ENCODE measurements at regions not wholly inside any gene's neighbourhood (a gene's known extent, or its start where the extent isn't known, plus 50 kb on each side); places are given as distances from the start of the nearest gene placed in this dataset.
"Not testable (repeated sequence)": the region's sequence is repeated elsewhere in the genome, so short reads cannot be mapped to it uniquely, and the experiment has no call there.

GRCh38 chr17:27066315-27066714 lies 227.6 kb upstream of the WSB1 start:
- no peak for DNase-seq

- no peak for DNase-seq
Observed at GRCh38 chr17:27069842-27070508, 223.9 kb upstream of the WSB1 start.

- no peak for DNase-seq
Observed at GRCh38 chr17:27070836-27071235, 223.1 kb upstream of the WSB1 start.

GRCh38 chr17:27072885-27073284 lies 221.0 kb upstream of the WSB1 start:
- DNase-seq: no peak

DNA sequence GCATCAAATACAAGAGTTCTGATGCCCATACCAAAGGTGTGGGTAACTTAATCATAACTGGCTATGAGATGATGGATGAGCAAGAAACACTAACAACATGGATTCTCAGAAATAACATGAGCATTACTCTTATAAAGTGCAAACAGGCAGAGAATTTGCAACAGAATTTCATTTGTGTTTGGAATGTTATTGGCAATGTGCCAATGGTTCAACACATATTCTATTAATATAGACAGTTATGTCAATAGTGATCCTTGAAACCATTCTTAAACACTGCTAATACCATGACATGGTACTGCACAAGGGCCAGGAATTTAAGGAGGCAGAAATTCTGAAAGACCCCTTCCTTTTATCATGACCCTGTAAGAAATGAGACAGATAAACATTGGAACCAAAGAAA lies 217.1 kb upstream of the WSB1 start:
- no peak for DNase-seq

DNA sequence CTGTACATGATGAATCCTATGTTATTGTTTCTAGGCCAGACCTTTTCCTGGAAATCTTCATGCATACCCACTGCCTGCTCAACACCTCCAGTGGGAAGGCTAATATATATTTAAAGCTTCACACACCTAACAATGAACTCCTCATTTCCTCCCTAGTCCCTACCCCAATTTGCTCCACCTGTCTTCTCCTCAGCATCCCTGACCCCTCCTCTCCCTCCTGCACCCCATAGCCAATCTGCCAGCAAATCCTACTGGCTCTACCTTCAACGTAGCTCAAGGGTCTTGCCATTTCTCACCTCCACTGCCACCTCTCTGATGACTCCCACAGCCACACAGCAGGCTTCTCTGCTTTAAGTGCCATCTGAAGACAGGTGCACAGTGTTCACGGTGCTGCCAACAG lies 215.6 kb upstream of the WSB1 start:
- no peak for DNase-seq

- no peak for DNase-seq
Observed at GRCh38 chr17:27079660-27080059, 214.3 kb upstream of the WSB1 start.

DNA sequence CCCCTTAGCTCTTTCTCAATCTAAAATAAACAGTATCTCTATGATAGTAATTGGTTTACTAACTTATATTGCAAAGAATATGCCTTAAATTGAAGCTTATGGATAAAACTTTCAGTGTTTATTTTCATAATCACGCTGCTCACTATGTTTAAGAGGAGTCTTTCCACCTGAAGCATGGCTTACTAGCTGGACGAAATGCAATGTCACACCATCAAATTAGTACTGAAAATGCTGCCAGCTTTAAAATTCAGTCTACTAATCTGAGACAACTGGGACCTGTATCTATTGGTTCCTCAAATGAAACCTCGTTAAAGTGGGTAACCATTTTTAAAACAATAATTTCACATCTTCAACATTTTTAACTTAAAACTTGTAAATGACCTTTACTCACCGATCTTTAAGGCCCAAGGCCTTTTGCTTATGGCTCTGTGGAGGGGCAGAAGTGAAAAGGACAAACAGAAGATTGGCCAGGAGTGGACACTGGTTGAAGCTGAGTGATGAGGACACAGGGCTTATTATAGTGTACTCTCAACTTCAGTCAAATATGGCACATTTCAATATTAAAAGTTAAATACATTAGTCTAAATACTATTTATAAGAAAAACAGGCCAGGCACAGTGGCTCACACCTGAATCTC lies 212.8 kb upstream of the WSB1 start:
- no peak for DNase-seq

DNA sequence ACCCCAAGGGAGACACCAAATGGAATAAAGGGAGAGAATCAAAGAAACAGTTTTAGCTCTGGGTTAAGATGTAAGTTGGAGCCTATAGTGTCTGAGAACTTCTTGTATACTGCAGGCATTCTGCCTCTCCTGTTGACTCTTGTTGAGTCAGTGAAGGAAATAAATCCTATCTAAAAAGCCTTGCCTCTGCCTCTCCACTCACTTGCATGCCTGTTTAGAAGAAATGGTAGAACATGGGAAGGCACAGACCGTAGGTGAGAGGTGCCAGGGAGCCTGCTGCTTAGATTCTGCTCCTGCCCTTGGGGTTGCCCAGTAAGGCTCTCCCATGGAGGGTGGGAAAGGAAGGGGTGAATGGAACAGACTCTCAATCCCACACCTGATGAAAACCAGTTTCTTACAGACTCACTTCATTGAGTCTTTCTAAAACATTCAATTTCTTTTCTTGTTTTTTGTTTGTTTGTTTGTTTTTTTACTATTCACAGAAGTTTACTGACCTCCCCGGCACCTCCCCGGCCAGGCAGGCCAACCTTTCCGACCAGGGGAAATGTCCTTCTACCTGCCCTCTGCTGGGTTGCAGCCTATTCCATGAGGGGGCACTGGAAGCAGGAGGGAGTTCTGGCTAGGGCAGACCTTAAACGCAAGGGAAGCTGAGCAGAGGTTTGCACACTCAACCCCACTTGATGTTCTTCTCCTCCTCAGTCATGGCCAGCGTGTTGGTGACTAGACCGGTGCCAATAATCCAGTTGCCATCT lies 211.7 kb upstream of the WSB1 start:
- DNase-seq: no peak

- no peak for DNase-seq
Observed at GRCh38 chr17:27082775-27083154, 211.1 kb upstream of the WSB1 start.

GRCh38 chr17:27083408-27084185 lies 210.3 kb upstream of the WSB1 start:
- DNase-seq: no peak

DNA sequence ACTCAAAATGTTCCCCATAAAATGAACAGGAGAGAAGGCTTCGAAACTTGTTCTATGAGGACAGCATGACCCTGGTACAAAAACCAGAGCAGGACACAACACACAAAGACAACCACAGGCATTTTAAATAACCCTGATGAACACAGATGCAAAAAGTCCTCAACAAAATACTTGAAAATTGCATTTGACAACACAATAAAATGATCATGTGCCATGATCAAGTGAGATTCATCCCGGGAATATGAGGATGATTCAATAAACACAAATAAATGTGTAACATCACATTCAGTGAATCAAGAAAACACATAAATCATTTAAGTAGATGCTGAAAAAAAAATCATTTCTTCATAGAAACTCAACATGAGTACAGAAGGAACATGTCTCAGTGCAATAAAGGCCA lies 208.4 kb upstream of the WSB1 start:
- DNase-seq: no peak

GRCh38 chr17:27086526-27086925 lies 207.4 kb upstream of the WSB1 start:
- DNase-seq: no peak

DNA sequence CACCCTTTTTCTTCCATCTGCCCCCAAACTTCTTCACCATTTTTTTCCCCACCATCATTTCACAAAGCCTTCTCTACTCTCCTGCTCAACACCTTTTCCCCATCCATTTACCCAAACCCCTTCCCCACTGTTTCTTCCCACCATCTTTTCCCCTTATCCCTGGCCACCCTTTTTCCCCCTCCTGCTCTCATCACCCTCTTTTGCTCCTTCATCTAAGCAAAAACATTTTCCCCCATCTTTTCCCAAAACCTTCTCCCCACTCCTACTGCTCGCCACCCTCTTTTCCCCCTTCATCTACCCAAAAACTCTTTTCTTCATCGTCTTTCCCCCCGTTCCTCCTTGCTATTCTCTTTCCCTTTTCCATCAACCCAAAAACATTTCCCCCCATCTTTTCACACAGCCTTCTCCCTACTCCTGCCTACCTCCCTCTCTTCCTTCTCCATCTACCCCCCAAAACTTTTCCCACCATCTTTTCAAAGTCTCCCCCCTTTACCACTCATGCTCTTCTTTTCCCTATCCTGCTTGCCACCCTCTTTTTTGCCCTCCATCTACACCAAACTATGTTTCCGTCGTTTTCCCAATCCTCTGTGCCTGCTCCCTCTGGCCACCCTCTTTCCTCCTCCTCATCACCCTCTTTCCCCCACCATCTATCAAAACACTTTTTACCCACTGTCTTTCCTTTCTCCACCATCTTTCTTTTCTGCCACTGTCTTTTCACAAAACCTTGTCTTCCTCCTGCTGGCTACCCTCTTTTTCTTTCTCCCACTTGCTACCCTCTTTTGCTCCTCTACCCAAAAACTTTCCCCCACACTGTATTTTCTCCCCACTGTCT lies 205.8 kb upstream of the WSB1 start:
- DNase-seq: no peak

DNA sequence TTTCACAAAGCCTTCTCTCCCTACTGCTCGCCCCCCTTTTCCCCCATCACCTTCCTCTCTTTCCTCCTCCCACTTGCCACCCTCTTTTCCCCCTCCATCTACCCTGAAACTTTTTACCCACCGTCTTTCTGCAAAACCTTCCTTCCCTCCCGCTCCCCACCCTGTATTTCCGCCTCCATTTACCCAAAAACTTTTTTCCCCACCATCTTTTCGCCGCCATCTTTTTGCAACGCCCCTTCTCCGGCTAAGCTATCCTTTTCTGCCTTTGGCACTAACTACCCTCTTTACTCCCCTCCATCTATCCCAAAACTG lies 205.2 kb upstream of the WSB1 start:
- DNase-seq: no peak

GRCh38 chr17:27089079-27089928 lies 204.6 kb upstream of the WSB1 start:
- DNase-seq: not testable (repeated sequence)

GRCh38 chr17:27089929-27090247 lies 204.0 kb upstream of the WSB1 start:
- DNase-seq: no peak

DNA sequence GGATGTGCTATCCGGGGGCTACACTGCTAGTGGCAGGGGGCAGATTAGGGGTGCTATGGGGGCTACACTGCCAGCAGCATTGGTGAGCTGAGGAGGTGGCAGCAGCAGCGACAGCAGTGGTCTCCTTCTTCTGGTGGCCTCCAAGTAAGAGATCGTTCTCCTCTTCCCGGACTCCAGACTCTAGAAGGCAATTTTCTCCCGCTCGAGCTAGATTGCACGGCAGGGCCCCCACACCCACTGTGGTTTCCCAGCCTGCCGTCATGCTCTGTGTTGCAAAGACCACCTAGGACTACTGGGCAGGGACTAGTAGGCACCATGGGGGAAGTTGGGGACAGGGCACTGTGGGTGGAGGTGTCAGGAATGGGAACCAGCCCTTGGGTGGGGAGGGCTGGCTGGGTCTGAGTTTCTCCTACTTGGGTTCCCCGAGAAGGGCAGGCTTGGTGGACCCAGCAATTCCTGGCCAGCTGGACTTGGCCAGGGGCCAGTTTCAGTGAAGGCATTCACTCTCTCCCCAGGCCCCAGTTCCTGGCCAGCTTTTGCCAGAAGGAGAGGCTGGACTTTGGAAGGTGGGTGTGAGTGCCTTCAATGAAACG lies 203.4 kb upstream of the WSB1 start:
- DNase-seq: not testable (repeated sequence)

GRCh38 chr17:27091043-27091497 lies 202.8 kb upstream of the WSB1 start:
- no peak for DNase-seq

DNA sequence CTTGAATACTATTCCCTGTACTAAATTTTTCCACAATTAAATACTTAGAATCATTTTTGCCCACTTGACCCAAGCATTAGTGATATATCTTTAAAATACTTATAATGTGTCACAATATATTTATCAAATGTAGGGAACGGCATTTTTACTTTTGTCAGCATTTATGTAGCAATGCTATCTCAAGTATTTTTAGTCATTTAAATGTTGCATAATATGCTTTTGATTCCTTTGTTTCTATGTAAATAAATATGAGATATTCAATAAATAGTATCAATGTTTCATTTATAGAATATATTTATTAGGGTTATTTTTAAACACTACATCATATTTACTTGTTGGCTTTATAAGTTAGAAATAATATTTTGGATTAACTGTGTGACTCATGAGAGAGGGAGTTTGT lies 199.7 kb upstream of the WSB1 start:
- not testable (repeated sequence) for DNase-seq

GRCh38 chr17:27095821-27096220 lies 198.1 kb upstream of the WSB1 start:
- DNase-seq: not testable (repeated sequence)

Measured in activated CD4-positive, alpha-beta T cell treated with anti-CD3 and anti-CD28 coated beads for 1 hour (primary cell).